IMR-90 (cell line): ENCODE measurements at regions not wholly inside any gene's neighbourhood (a gene's known extent, or its start where the extent isn't known, plus 50 kb on each side); places are given as distances from the start of the nearest gene placed in this dataset.

Experiments
- ATAC-seq: fragments of 200-7000 bp; cut with Tn5 transposase; 2 replicates; pipeline ENCODE4 v1.9.1; 2020; ENCODE audit warnings: low read depth, mild to moderate bottlenecking, moderate library complexity
- BruUV-seq: library from RNA; stranded (reverse); fragments of 400-500 nt; replicated peaks from 2 replicates; lab custom pipeline; 2021; lab: Mats Ljungman, UMichigan
- CTCF ChIA-PET: fragments of 300-600 bp; formaldehyde crosslinking; extraction: SDS; loops from one replicate; lab custom pipeline; 2021; ENCODE audit warnings: antibody characterized with exemption; lab: Yijun Ruan, JAX
- POLR2A ChIA-PET: fragments of 300-600 bp; sonication (Branson Sonifier 250); formaldehyde crosslinking; loops from one replicate; lab custom pipeline; 2022; ENCODE audit warnings: antibody characterized with exemption; ENCODE audit not compliant: unreplicated experiment; lab: Charles Lee
- DNase-seq: peaks from one replicate; pipeline ENCODE4 v3.0.0; 2013
- H2AFZ ChIP-seq: replicated peaks from 2 replicates; pipeline ENCODE3; 2013; ENCODE audit warnings: low read length, mild to moderate bottlenecking; ENCODE audit not compliant: poor library complexity
- H2AK5ac ChIP-seq: 2 replicates; pipeline ENCODE4 v1.6.1; 2013; ENCODE audit warnings: low read depth, low read length, inconsistent platforms
- H2AK9ac ChIP-seq: replicated peaks from 2 replicates; pipeline ENCODE3; 2013; ENCODE audit warnings: mild to moderate bottlenecking, low read depth, low read length, moderate library complexity; ENCODE audit not compliant: poor library complexity
- H2BK120ac ChIP-seq: 2 replicates; pipeline ENCODE4 v1.6.1; 2013; ENCODE audit warnings: low read depth, low read length, inconsistent platforms
- H2BK15ac ChIP-seq: 3 replicates; pipeline ENCODE4 v1.6.1; 2013; ENCODE audit warnings: low read depth, low read length, inconsistent platforms
- H2BK20ac ChIP-seq: 2 replicates; pipeline ENCODE4 v1.6.1; 2013; ENCODE audit warnings: low read depth, mild to moderate bottlenecking, inconsistent platforms, low read length, moderate library complexity
- H2BK5ac ChIP-seq: 2 replicates; pipeline ENCODE4 v1.6.1; 2013; ENCODE audit warnings: mild to moderate bottlenecking, low read depth, low read length, inconsistent platforms; ENCODE audit not compliant: poor library complexity, severe bottlenecking
- H3K14ac ChIP-seq: replicated peaks from 2 replicates; pipeline ENCODE4 v1.6.1; 2013; ENCODE audit warnings: low read depth, low read length, inconsistent platforms
- H3K18ac ChIP-seq: 2 replicates; pipeline ENCODE4 v1.6.1; 2013; ENCODE audit warnings: low read depth, low read length, control low read depth
- H3K23ac ChIP-seq: 2 replicates; pipeline ENCODE4 v1.6.1; 2013; ENCODE audit warnings: low read depth, low read length, inconsistent platforms
- H3K27ac ChIP-seq: 2 replicates; pipeline ENCODE4 v1.5.1; 2013; ENCODE audit warnings: mild to moderate bottlenecking, control low read depth, low read length; ENCODE audit not compliant: insufficient read depth
- H3K27me3 ChIP-seq: 2 replicates; pipeline ENCODE4 v1.6.1; 2013; ENCODE audit warnings: low read length; ENCODE audit not compliant: control insufficient read depth, insufficient read depth
- H3K36me3 ChIP-seq: 2 replicates; pipeline ENCODE4 v1.6.1; 2013; ENCODE audit warnings: low read length, mixed read lengths; ENCODE audit not compliant: control insufficient read depth, insufficient read depth
- H3K4ac ChIP-seq: 2 replicates; pipeline ENCODE4 v1.6.1; 2013; ENCODE audit warnings: low read depth, low read length, inconsistent platforms
- H3K4me1 ChIP-seq: 2 replicates; pipeline ENCODE4 v1.6.1; 2013; ENCODE audit warnings: low read length, mixed read lengths; ENCODE audit not compliant: control insufficient read depth, insufficient read depth
- H3K4me2 ChIP-seq: 2 replicates; pipeline ENCODE4 v1.6.1; 2013; ENCODE audit warnings: low read depth, mild to moderate bottlenecking, control low read depth, low read length, moderate library complexity
- H3K4me3 ChIP-seq: 2 replicates; pipeline ENCODE4 v1.5.1; 2013; ENCODE audit warnings: low read depth, mild to moderate bottlenecking, control low read depth, low read length, moderate library complexity; ENCODE audit not compliant: insufficient read depth
- H3K56ac ChIP-seq: 2 replicates; pipeline ENCODE4 v1.6.1; 2013; ENCODE audit warnings: low read length, inconsistent platforms; ENCODE audit not compliant: insufficient read depth; ENCODE audit errors: extremely low read depth
- H3K79me1 ChIP-seq, 2 experiments: 2 replicates each; pipeline ENCODE4 v1.6.1; 2013; ENCODE audit warnings: low read length in 2 of 2, inconsistent platforms in 1 of 2, low read depth in 1 of 2
- H3K9ac ChIP-seq: 2 replicates; pipeline ENCODE4 v1.6.1; 2013; ENCODE audit warnings: low read depth, low read length, control low read depth
- H3K9me1 ChIP-seq: 2 replicates; pipeline ENCODE4 v1.6.1; 2013; ENCODE audit warnings: low read length, inconsistent platforms; ENCODE audit not compliant: insufficient read depth
- H3K9me3 ChIP-seq: 2 replicates; pipeline ENCODE4 v1.6.1; 2013; ENCODE audit warnings: low read length; ENCODE audit not compliant: control insufficient read depth, insufficient read depth
- H4K20me1 ChIP-seq: 2 replicates; pipeline ENCODE4 v1.6.1; 2013; ENCODE audit warnings: low read length, inconsistent platforms; ENCODE audit not compliant: insufficient read depth
- H4K5ac ChIP-seq: 2 replicates; pipeline ENCODE4 v1.6.1; 2013; ENCODE audit warnings: mild to moderate bottlenecking, low read depth, low read length, control low read depth
- H4K8ac ChIP-seq, 2 experiments: 2 replicates each; pipeline ENCODE4 v1.6.1; 2013; ENCODE audit warnings: low read depth in 2 of 2, low read length in 2 of 2, control low read depth in 1 of 2, inconsistent platforms in 1 of 2
- H4K91ac ChIP-seq: 2 replicates; pipeline ENCODE4 v1.6.1; 2013; ENCODE audit warnings: low read depth, low read length, inconsistent platforms; ENCODE audit not compliant: insufficient read depth
- CEBPB ChIP-seq: IDR thresholded peaks from 2 replicates; pipeline ENCODE4 v1.6.1; 2012; ENCODE audit warnings: low read depth, low read length, improper control_type of control experiment
- FOS ChIP-seq: fragments of 150-350 bp; IDR thresholded peaks from 2 replicates; pipeline ENCODE4 v1.6.1; 2016; ENCODE audit warnings: low read depth, low read length
- MAFK ChIP-seq: IDR thresholded peaks from 2 replicates; pipeline ENCODE4 v1.6.1; 2012; ENCODE audit warnings: low read depth, low read length, improper control_type of control experiment
- MAZ ChIP-seq: IDR thresholded peaks from 2 replicates; pipeline ENCODE4 v1.6.1; 2012; ENCODE audit warnings: low read depth, mild to moderate bottlenecking, low read length, improper control_type of control experiment, moderate library complexity, borderline replicate concordance
- RCOR1 ChIP-seq: IDR thresholded peaks from 2 replicates; pipeline ENCODE4 v1.6.1; 2012; ENCODE audit warnings: mild to moderate bottlenecking, low read length, improper control_type of control experiment; ENCODE audit not compliant: insufficient replicate concordance
- dilution Hi-C: fragments of 300-500 bp; cut with HindIII; formaldehyde crosslinking; loops from one replicate; pipeline ENCODE4 v1.14.3; 2018; ENCODE audit warnings: low sequenced_read_pairs; ENCODE audit not compliant: unreplicated experiment
- in situ Hi-C: fragments of 300-500 bp; cut with MboI; formaldehyde crosslinking; loops from 3 replicates; pipeline ENCODE4 v1.14.3; 2019; ENCODE audit warnings: low sequenced_read_pairs, inconsistent platforms, mixed read lengths
- intact Hi-C: fragments of 100-400 bp; cut with micrococcal nuclease; formaldehyde crosslinking; loops from 2 replicates; pipeline ENCODE4 v1.10.0; 2022
- TF ChIP-seq, protein P1 (sequence below): conservative IDR thresholded peaks from 2 replicates; pipeline ENCODE4 v1.5.1; 2012; ENCODE audit warnings: mild to moderate bottlenecking, low read depth, low read length, improper control_type of control experiment
- TF ChIP-seq, protein P2 (sequence below): fragments of 150-350 bp; IDR thresholded peaks from 2 replicates; pipeline ENCODE4 v1.6.1; 2016; ENCODE audit warnings: low read depth, mild to moderate bottlenecking, low read length, moderate library complexity, borderline replicate concordance

DNA sequence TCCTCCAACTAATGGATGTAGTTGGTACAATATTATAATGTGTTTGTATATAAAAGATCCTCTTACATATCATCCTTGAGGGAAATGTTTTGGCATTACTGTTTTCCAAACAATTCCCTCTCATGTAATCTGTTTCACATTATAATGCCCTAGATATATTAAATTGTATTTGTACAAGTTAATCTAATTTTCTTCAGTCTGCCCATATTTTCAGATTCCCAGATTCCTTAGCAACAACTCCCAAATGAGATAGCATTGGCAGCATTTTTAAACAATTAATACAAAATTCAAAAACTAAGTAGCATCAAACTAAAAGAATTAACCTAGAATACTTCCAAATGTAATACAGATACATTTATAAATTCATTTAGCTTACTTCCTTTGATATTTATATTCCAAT, 860.2 kb downstream of the C12orf50 start:
- no peak overlapping the region for H4K91ac ChIP-seq
- H3K27me3 ChIP-seq = no peaks in the 10 kb centered on the region
- H2BK5ac ChIP-seq = no peak overlapping the region
- H3K14ac ChIP-seq = no peak overlapping the region
- DNase-seq (no peak), ATAC-seq (no peak)
- no peak overlapping the region for H2BK15ac ChIP-seq
- no peak overlapping the region for H3K4me3 ChIP-seq
- no peak overlapping the region for H3K4me2 ChIP-seq
- H3K56ac ChIP-seq = no peak overlapping the region
- H2BK20ac ChIP-seq = no peak overlapping the region
- intact Hi-C loops (no loop called here), in situ Hi-C loops (no loop called here), dilution Hi-C loops (no loop called here)
- no peaks in the 10 kb centered on the region for H3K9me1 ChIP-seq
- H2AFZ ChIP-seq = no peak overlapping the region
- H3K36me3 ChIP-seq = no peaks in the 10 kb centered on the region
- H4K5ac ChIP-seq = no peak overlapping the region
- H4K20me1 ChIP-seq = no peaks in the 10 kb centered on the region
- no peak overlapping the region for H2BK120ac ChIP-seq
- H3K4ac ChIP-seq = no peak overlapping the region
- no peak overlapping the region for H2AK9ac ChIP-seq
- POLR2A ChIA-PET = no interaction called here
- CTCF ChIA-PET = interaction anchor here (1.4 kb wide), 1 partner anchor 18 kb away, joined by 3 read pairs; no protein-coding TSS in a partner anchor
- H3K27ac ChIP-seq = no peak overlapping the region
- H4K8ac ChIP-seq = no peak overlapping the region
- no peak for TF ChIP-seq RCOR1
- TF ChIP-seq MAZ = no peak
- TF ChIP-seq, protein P1, sequence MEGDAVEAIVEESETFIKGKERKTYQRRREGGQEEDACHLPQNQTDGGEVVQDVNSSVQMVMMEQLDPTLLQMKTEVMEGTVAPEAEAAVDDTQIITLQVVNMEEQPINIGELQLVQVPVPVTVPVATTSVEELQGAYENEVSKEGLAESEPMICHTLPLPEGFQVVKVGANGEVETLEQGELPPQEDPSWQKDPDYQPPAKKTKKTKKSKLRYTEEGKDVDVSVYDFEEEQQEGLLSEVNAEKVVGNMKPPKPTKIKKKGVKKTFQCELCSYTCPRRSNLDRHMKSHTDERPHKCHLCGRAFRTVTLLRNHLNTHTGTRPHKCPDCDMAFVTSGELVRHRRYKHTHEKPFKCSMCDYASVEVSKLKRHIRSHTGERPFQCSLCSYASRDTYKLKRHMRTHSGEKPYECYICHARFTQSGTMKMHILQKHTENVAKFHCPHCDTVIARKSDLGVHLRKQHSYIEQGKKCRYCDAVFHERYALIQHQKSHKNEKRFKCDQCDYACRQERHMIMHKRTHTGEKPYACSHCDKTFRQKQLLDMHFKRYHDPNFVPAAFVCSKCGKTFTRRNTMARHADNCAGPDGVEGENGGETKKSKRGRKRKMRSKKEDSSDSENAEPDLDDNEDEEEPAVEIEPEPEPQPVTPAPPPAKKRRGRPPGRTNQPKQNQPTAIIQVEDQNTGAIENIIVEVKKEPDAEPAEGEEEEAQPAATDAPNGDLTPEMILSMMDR = no peak
- no peak for TF ChIP-seq CEBPB
- TF ChIP-seq FOS = no peak
- TF ChIP-seq, protein P2, sequence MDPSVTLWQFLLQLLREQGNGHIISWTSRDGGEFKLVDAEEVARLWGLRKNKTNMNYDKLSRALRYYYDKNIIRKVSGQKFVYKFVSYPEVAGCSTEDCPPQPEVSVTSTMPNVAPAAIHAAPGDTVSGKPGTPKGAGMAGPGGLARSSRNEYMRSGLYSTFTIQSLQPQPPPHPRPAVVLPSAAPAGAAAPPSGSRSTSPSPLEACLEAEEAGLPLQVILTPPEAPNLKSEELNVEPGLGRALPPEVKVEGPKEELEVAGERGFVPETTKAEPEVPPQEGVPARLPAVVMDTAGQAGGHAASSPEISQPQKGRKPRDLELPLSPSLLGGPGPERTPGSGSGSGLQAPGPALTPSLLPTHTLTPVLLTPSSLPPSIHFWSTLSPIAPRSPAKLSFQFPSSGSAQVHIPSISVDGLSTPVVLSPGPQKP = no peak
- TF ChIP-seq MAFK = no peak
- BruUV-seq = no TSS peak
- no peak overlapping the region for H3K23ac ChIP-seq
- H3K9ac ChIP-seq = no peak overlapping the region
- no peak overlapping the region for H2AK5ac ChIP-seq
- H3K9me3 ChIP-seq = peaks cover 7% of the 10 kb centered on the region
- no peaks in the 10 kb centered on the region for H3K4me1 ChIP-seq
- no peaks in the 10 kb centered on the region for H3K79me1 ChIP-seq
- H3K18ac ChIP-seq = no peak overlapping the region
